Kidney (tissue), 13 donors: ENCODE measurements at regions not wholly inside any gene's neighbourhood (a gene's known extent, or its start where the extent isn't known, plus 50 kb on each side); places are given as distances from the start of the nearest gene placed in this dataset.

Source experiments
- DNase-seq, 5 donors: peaks; one replicate each; pipeline ENCODE4 v3.0.0-alpha.2; 2013 to 2020
- FAIRE-seq: peaks from 2 replicates; lab custom pipeline; 2012; peaks lifted over from hg19 to GRCh38; lab: Jason Lieb, UNC
- H3K27ac ChIP-seq, 2 donors: one replicate each; pipeline ENCODE4 v1.7.0; 2013; ENCODE audit warnings: low read depth in 2 of 2, low read length in 2 of 2, inconsistent platforms in 1 of 2
- H3K27me3 ChIP-seq: one replicate; pipeline ENCODE4 v1.7.1; 2013; ENCODE audit warnings: low read length, inconsistent platforms; ENCODE audit not compliant: control insufficient read depth, insufficient read depth
- H3K36me3 ChIP-seq, 3 donors: one replicate each; pipeline versions ENCODE4 v1.7.0 to v1.7.1; 2013; ENCODE audit warnings: low read length in 3 of 3, control low read depth in 1 of 3, inconsistent platforms in 1 of 3; ENCODE audit not compliant: insufficient read depth in 3 of 3, control insufficient read depth in 2 of 3
- H3K4me1 ChIP-seq, 3 donors: one replicate each; pipeline versions ENCODE4 v1.7.0 to v1.7.1; 2013; ENCODE audit warnings: low read length in 3 of 3, inconsistent platforms in 1 of 3, low read depth in 1 of 3; ENCODE audit not compliant: control insufficient read depth in 2 of 3, insufficient read depth in 2 of 3
- H3K4me3 ChIP-seq, 3 donors: one replicate each; pipeline versions ENCODE4 v1.7.0 to v1.8.1; 2013; ENCODE audit warnings: low read length in 3 of 3, control low read depth in 1 of 3, inconsistent platforms in 1 of 3
- H3K9ac ChIP-seq, 3 donors: one replicate each; pipeline versions ENCODE4 v1.7.0 to v1.7.1; 2013; ENCODE audit warnings: low read length in 3 of 3, control low read depth in 1 of 3, inconsistent platforms in 1 of 3
- H3K9me3 ChIP-seq, 3 donors: one replicate each; pipeline versions ENCODE4 v1.7.0 to v1.7.1; 2013; ENCODE audit warnings: low read length in 3 of 3, control low read depth in 1 of 3, inconsistent platforms in 1 of 3; ENCODE audit not compliant: control insufficient read depth in 2 of 3, insufficient read depth in 1 of 3
- CTCF ChIP-seq: IDR thresholded peaks from 3 replicates; pipeline ENCODE4 v1.5.1; 2012; ENCODE audit warnings: mild to moderate bottlenecking, moderate library complexity, borderline replicate concordance; ENCODE audit not compliant: insufficient read depth; ENCODE audit errors: extremely low read depth
- intact Hi-C: fragments of 100-400 bp; cut with DNase I; formaldehyde crosslinking; loops from one replicate; pipeline ENCODE4 v1.11.1; 2022
- donor health status: control.
- donor health status: control.
- donor health status: control.
- donor health status: control.
- donor health status: control.
- donor health status: DM: yes; HTN: yes; CAD: no.
- donor health status: Normal renal cell carcinoma (clear cell type).

GRCh38 chr7:19401461-19401860 is 256.2 kb upstream of the FERD3L start:
- FAIRE-seq (no peak), DNase-seq (no peak)
- Histone ChIP-seq H3K9me3 (no peaks in the 10 kb centered on the region), H3K9ac (no peak overlapping the region), H3K27ac (no peak overlapping the region), H3K36me3 (no peaks in the 10 kb centered on the region), H3K27me3 (no peaks in the 10 kb centered on the region), H3K4me3 (no peak overlapping the region), H3K4me1 (no peaks in the 10 kb centered on the region)
- no peak for TF ChIP-seq CTCF
- intact Hi-C loops: no loop called here

GRCh38 chr7:19400758-19401254 is 255.6 kb upstream of the FERD3L start:
- no peak overlapping the region for H3K4me3 ChIP-seq
- intact Hi-C loops: no loop called here
- H3K9ac ChIP-seq: no peak overlapping the region
- no peak for FAIRE-seq
- DNase-seq: no peak
- no peaks in the 10 kb centered on the region for H3K4me1 ChIP-seq
- H3K9me3 ChIP-seq: no peaks in the 10 kb centered on the region
- no peaks in the 10 kb centered on the region for H3K36me3 ChIP-seq
- TF ChIP-seq CTCF: no peak
- no peaks in the 10 kb centered on the region for H3K27me3 ChIP-seq
- no peak overlapping the region for H3K27ac ChIP-seq

GRCh38 chr7:19397911-19398310 is 252.7 kb upstream of the FERD3L start:
- Histone ChIP-seq H3K27ac (no peak overlapping the region), H3K4me3 (no peak overlapping the region), H3K9me3 (no peaks in the 10 kb centered on the region), H3K9ac (no peak overlapping the region), H3K4me1 (no peaks in the 10 kb centered on the region), H3K27me3 (no peaks in the 10 kb centered on the region), H3K36me3 (no peaks in the 10 kb centered on the region)
- FAIRE-seq (no peak), DNase-seq (no peak)
- no peak for TF ChIP-seq CTCF
- intact Hi-C loops: no loop called here

- TF ChIP-seq CTCF: no peak
- intact Hi-C loops: no loop called here
- no peaks in the 10 kb centered on the region for H3K9me3 ChIP-seq
- no peak overlapping the region for H3K9ac ChIP-seq
- DNase-seq (no peak), FAIRE-seq (no peak)
- no peaks in the 10 kb centered on the region for H3K36me3 ChIP-seq
- no peaks in the 10 kb centered on the region for H3K4me1 ChIP-seq
- H3K27me3 ChIP-seq: no peaks in the 10 kb centered on the region
- H3K4me3 ChIP-seq: no peak overlapping the region
- H3K27ac ChIP-seq: no peak overlapping the region
Observed at GRCh38 chr7:19392246-19392645, 247.0 kb upstream of the FERD3L start.
